ENCODE measurements at regions not wholly inside any gene's neighbourhood (a gene's known extent, or its start where the extent isn't known, plus 50 kb on each side); places are given as distances from the start of the nearest gene placed in this dataset.
A peak's percentile ranks its signal among the peaks of the same experiment; 100 is the strongest.

GRCh38 chr2:234204480-234204879 is 154.0 kb downstream of the SPP2 start:
- Histone ChIP-seq H3K4me3 (replicated peaks in 1 of 3; ENCODE audit: insufficient read depth in 1 of 3, low read depth in 1 of 3, low read length in 3 of 3) (no peak overlapping the region), H3K9me1 (replicated peaks; ENCODE audit: control insufficient read depth, extremely low read depth, insufficient read depth, low read length) (no peaks in the 10 kb centered on the region), H3K4me2 (ENCODE audit: insufficient read depth, low read length) (no peak overlapping the region), H3K9me3 (replicated peaks; ENCODE audit: control insufficient read depth, insufficient read depth, low read length) (no peaks in the 10 kb centered on the region), H3K27ac (ENCODE audit: insufficient read depth, low read depth, low read length) (no peak overlapping the region), H3K27me3 (ENCODE audit: control insufficient read depth in 2 of 2, insufficient read depth in 2 of 2, low read length in 2 of 2) (no peaks in the 10 kb centered on the region), H2AFZ (ENCODE audit: low read depth, low read length) (no peak overlapping the region), H3K4me1 (ENCODE audit: control insufficient read depth, extremely low read depth, insufficient read depth, low read length) (peaks cover 17% of the 10 kb centered on the region), H3K9ac (replicated peaks; ENCODE audit: extremely low read depth, insufficient read depth, low read length) (no peak overlapping the region), H3K79me2 (ENCODE audit: control insufficient read depth, insufficient read depth, low read length) (no peaks in the 10 kb centered on the region), H4K20me1 (replicated peaks; ENCODE audit: control insufficient read depth, extremely low read depth, insufficient read depth, low read length) (no peaks in the 10 kb centered on the region), H3K36me3 (ENCODE audit: control insufficient read depth in 2 of 2, extremely low read depth in 1 of 2, insufficient read depth in 2 of 2, low read length in 2 of 2) (no peaks in the 10 kb centered on the region)
- TF ChIP-seq, protein P1, sequence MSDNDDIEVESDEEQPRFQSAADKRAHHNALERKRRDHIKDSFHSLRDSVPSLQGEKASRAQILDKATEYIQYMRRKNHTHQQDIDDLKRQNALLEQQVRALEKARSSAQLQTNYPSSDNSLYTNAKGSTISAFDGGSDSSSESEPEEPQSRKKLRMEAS (IDR thresholded peaks at IDR 0.05; ENCODE audit: insufficient read depth, insufficient read length) = no peak
- TF ChIP-seq EZH2 (IDR thresholded peaks at IDR 0.05; ENCODE audit: borderline replicate concordance, low read depth, low read length, severe bottlenecking) (no peak), MYC (IDR thresholded peaks at IDR 0.05; ENCODE audit: low read depth, low read length) (no peak), CTCF (IDR thresholded peaks at IDR 0.05; ENCODE audit: extremely low read depth in 1 of 2, insufficient read depth in 1 of 2, low read depth in 1 of 2, low read length in 2 of 2) (no peak), FOS (IDR thresholded peaks at IDR 0.05; ENCODE audit: borderline replicate concordance, insufficient read depth, low read length) (peak; percentile 67), GATA2 (IDR thresholded peaks at IDR 0.05; ENCODE audit: insufficient read depth, insufficient read length, low read depth, low read length) (no peak)
- FAIRE-seq (no peak), DNase-seq (ENCODE audit: low read depth, low spot score) (peak; percentile 13)
- dilution Hi-C loops (cut with MboI; ENCODE audit: extremely low pct_ligation_motif_present, low sequenced_read_pairs) (no loop called here), intact Hi-C loops (cut with micrococcal nuclease) (loop anchor here (5.0 kb wide), 1 partner anchor 218 kb away; no protein-coding TSS in a partner anchor)
- CTCF ChIA-PET = no interaction called here
- POLR2A ChIA-PET = no interaction called here
- no TSS peak for BruUV-seq (replicated peaks)
